ENCODE measurements at regions not wholly inside any gene's neighbourhood (a gene's known extent, or its start where the extent isn't known, plus 50 kb on each side); places are given as distances from the start of the nearest gene placed in this dataset.

- no peak for TF ChIP-seq SETDB1 (IDR thresholded peaks at IDR 0.05; ENCODE audit: insufficient read length, low read length)
- TF ChIP-seq ZNF266 (tag by site-specific recombination; IDR thresholded peaks at IDR 0.05; ENCODE audit: low read depth), result no peak
- no peak for TF ChIP-seq ZNF202 (tag by site-specific recombination; IDR thresholded peaks at IDR 0.05; ENCODE audit: borderline replicate concordance)
- no peak for TF ChIP-seq ZBTB44 (tag by site-specific recombination; IDR thresholded peaks at IDR 0.05)
- TF ChIP-seq ZNF350 (tag by site-specific recombination; IDR thresholded peaks at IDR 0.05), result no peak
- TF ChIP-seq MYNN (tag by site-specific recombination; IDR thresholded peaks at IDR 0.05; ENCODE audit: borderline replicate concordance), result no peak
These were observed 101.6 kb upstream of the SLC1A4 start (continued) for GRCh38 chr2:64887565-64887964.

- no peaks in the 10 kb centered on the region for H3K9me3 ChIP-seq (ENCODE audit: control insufficient read depth, insufficient read depth, low read depth, low read length)
- TF ChIP-seq ZNF76 (tag by site-specific recombination; IDR thresholded peaks at IDR 0.05; ENCODE audit: borderline replicate concordance, low read depth) (no peak), CTCF (tag by site-specific recombination; IDR thresholded peaks at IDR 0.05) (0 out of 2 replicates have a peak, but pooled peaks have one; percentile 18), ZNF654 (tag by site-specific recombination; IDR thresholded peaks at IDR 0.05; ENCODE audit: low read depth) (peak; percentile 17; the same call in 1 of the 2 replicates)
- H3K36me3 ChIP-seq (ENCODE audit: control insufficient read depth in 2 of 2, insufficient read depth in 1 of 2, low read length in 2 of 2), result no peaks in the 10 kb centered on the region
- ChIA-PET POLR2A (interaction anchor here (0.6 kb wide), 1 partner anchor 24 kb away, joined by 4 read pairs; no protein-coding TSS in a partner anchor), CTCF (interaction anchor here (0.6 to 1.5 kb wide), 12 partner anchors 10 to 839 kb away, joined by 3 to 10 read pairs (median 4); no protein-coding TSS in a partner anchor)
- H3K27ac ChIP-seq (ENCODE audit: extremely low read depth, low read depth, low read length), result no peak overlapping the region
- H3K4me1 ChIP-seq (ENCODE audit: control insufficient read depth, insufficient read depth, low read length), result no peaks in the 10 kb centered on the region
- H3K4me3 ChIP-seq (ENCODE audit: low read depth, low read length), result no peak overlapping the region
These were observed 100.4 kb upstream of the SLC1A4 start for GRCh38 chr2:64888591-64889309.

- ChIA-PET CTCF (interaction anchor here (0.6 to 1.3 kb wide), 3 partner anchors 33 to 700 kb away, joined by 3 to 6 read pairs (median 4); no protein-coding TSS in a partner anchor), POLR2A (no interaction called here)
- Histone ChIP-seq H3K9me3 (ENCODE audit: control insufficient read depth, insufficient read depth, low read depth, low read length) (no peaks in the 10 kb centered on the region), H3K36me3 (ENCODE audit: control insufficient read depth in 2 of 2, insufficient read depth in 1 of 2, low read length in 2 of 2) (no peaks in the 10 kb centered on the region), H3K27ac (ENCODE audit: extremely low read depth, low read depth, low read length) (no peak overlapping the region), H3K4me3 (ENCODE audit: low read depth, low read length) (no peak overlapping the region), H3K4me1 (ENCODE audit: control insufficient read depth, insufficient read depth, low read length) (no peaks in the 10 kb centered on the region)
- TF ChIP-seq ZNF529 (tag by site-specific recombination; IDR thresholded peaks at IDR 0.05; ENCODE audit: insufficient replicate concordance) (no peak), REPIN1 (tag by site-specific recombination; IDR thresholded peaks at IDR 0.05; ENCODE audit: low read depth) (no peak), PATZ1 (tag by site-specific recombination; IDR thresholded peaks at IDR 0.05) (no peak), ZNF530 (tag by site-specific recombination; IDR thresholded peaks at IDR 0.05; ENCODE audit: low read depth) (no peak), FEZF1 (tag by site-specific recombination; IDR thresholded peaks at IDR 0.05) (no peak), ZNF596 (tag by site-specific recombination; IDR thresholded peaks at IDR 0.05) (no peak), ZNF280D (tag by site-specific recombination; IDR thresholded peaks at IDR 0.05) (no peak)
These were observed 99.4 kb upstream of the SLC1A4 start for GRCh38 chr2:64889803-64890202.

All from HEK293 (cell line).